GM21528 (cell line): ENCODE measurements at regions not wholly inside any gene's neighbourhood (a gene's known extent, or its start where the extent isn't known, plus 50 kb on each side); places are given as distances from the start of the nearest gene placed in this dataset.
"Not testable (repeated sequence)": the region's sequence is repeated elsewhere in the genome, so short reads cannot be mapped to it uniquely, and the experiment has no call there.

Experiments used
- ATAC-seq: cut with Tn5 transposase; IDR thresholded peaks from one replicate; pipeline ENCODE4 v1.9.1; 2021; ENCODE audit warnings: mild to moderate bottlenecking, moderate library complexity; ENCODE audit not compliant: unreplicated experiment, low FRiP score

DNA sequence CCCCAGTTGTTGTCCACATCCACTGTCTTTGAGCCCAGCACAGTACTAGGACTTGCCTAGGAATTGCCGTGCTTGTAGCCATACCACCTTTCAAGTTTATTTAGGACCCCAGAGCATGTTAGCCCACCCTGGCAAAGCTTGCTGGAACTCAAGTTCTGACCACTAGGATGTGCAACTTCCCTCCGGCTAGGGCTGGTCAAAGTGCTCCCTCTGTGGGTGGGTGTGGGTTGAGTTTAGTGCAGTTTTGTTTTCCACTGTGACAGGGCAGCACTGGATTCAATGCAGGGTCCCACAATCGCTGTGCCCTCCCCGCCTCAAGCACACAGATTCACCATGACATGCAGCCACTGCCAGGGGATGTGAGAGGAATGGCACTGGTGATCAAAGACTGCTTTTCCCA lies 96.0 kb downstream of the RASGEF1B start:
- ATAC-seq = no peak

DNA sequence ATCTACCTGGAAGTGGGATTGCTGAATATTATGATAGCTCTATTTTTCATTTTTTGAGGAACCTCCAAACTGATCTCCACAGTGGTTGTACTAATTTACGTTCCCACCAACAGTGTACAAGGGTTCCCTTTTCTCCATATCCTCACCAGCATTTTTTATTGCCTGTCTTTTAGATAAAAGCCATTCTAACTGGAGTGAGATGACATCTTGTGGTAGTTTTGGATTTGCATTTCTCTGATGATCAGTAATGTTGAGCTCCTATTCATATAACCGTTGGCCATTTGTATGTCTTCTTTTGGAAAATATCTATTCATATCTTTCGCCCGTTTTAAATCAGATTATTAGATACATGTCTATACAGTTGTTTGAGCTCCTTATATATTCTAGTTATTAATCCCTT lies 101.8 kb downstream of the RASGEF1B start:
- ATAC-seq = no peak

DNA sequence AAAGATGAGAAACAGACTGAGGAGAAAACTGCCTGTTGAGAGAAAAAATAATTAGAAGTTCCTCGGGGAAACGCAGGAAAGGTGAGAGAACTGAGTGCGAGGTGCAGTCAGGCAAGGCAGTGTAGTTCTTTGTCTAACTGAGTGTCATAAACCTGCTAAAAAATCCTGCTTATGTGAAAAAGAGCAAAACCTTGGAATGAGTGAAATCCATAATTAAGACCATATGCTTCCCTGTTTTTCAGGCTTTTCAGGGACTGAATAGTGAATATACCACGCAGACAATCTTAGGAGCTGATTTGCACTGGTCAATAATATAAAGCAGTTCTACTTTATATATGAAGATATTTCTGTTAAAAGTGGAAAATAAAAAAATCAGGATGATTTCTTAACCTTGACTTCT lies 104.9 kb downstream of the RASGEF1B start:
- ATAC-seq = no peak

DNA sequence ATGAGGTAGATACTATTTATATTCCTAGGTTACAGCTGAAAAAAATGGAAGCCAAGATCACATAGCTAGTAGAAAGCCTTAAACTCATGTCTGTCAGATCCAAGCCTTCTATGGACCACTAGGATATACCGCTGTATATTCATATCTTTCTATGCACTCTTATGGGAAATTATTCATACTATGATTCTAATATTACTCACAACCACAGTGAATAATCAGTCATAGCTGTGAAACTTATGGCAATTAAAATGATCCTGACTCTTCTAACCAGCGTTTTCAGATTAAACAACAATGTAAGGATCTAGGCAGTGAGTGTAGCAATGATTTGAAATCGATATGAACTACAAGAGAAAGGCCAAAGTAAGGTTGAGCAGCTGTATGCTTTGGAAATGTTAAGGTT lies 111.0 kb downstream of the RASGEF1B start:
- ATAC-seq = no peak

DNA sequence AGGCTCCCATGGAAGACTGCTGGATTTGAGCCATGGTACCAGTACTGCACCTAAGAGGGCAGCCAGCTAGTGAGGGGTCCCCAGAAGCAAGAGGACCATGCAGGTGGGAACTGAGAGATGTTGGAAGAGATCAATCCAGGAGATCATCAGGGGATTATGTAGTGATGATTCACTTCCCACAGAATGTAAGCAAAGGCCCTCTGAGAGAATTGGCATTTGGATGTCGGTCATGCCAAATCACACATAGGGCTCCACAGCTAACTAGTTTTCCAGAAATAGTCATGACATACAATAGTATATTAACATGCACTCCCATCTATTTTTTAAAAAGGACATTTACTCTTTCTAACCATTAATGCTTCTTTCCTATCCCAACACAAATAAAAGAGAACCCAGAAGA lies 112.5 kb downstream of the RASGEF1B start:
- ATAC-seq = no peak

DNA sequence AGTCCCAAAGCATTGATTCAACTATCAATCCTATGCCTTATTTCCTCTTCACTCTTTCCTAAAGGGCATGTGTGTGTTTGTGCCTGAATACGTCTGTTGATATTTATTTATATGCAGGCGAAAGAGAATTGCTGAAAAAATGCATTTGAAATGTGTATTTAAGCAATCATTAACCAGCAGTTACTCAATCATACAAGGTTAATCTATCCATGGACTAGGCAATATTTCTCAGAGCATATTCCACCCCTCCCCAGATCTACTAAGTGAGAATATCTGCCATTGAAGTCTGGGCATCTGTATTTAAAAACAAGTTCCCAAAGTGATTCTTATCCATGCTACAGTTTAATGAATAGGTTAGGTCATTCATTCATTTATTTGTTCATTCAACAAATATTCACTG lies 113.6 kb downstream of the RASGEF1B start:
- ATAC-seq = no peak

DNA sequence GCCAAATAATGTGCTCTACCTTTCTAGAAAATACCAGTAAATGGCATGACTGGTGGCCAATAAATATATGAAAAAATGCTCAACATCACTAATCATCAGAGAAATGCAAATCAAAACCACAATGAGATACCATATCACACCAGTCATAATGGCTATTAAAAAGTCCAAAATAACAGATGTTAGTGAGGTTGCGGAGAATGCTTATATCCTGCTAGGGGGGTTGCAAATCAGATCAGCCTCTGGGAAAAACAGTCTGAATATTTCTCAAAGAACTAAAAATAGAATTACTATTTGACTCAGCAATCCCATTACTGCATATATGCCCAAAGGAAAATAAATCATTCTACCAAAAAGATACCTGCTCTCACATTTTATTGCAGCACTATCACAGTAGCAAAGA lies 115.1 kb downstream of the RASGEF1B start:
- ATAC-seq = no peak

- no peak for ATAC-seq
Measured at GRCh38 chr4:81355136-81355535, 116.6 kb downstream of the RASGEF1B start.

DNA sequence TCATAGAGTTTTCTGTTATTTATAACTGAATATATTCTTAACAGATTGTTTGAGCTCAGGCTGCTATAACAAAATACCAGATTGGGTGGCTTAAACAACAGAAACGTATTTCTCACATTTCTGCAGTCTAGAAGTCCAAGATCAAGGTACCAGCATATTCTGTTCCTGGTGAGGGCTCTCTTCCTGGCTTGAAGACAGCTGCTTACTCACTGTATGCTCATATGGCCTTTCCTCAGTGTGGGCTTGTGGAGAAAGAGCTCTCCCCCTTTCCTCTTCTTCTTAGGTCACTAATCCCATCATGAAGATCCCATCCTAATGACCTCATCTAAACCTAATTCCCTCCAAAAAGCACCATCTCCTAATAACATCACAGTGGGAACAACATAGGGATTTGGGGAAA lies 117.8 kb downstream of the RASGEF1B start:
- no peak for ATAC-seq

DNA sequence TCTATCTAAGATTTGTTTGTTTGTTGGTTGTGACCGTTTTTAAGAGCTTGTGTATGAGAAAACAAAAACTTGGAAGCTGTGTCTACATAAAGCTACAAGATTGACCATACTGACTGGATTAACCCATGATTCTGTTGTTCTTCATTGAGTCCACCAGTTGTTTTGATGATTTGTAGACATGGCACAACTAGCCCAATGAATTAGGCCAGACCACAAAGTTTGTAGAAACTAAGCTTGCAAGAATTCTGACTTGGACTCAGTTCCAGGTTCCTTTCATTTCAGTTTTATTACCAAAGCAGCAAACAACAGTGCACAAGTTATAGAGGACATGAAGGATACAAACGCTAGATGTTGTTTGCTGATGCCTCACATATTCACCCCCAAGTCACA lies 119.3 kb downstream of the RASGEF1B start:
- no peak for ATAC-seq

GRCh38 chr4:81351654-81352445 lies 119.9 kb downstream of the RASGEF1B start:
- peak; percentile 87 for ATAC-seq

GRCh38 chr4:81350040-81350439 lies 121.7 kb downstream of the RASGEF1B start:
- ATAC-seq = no peak

- no peak for ATAC-seq
Measured at GRCh38 chr4:81348778-81349094, 123.0 kb downstream of the RASGEF1B start.

DNA sequence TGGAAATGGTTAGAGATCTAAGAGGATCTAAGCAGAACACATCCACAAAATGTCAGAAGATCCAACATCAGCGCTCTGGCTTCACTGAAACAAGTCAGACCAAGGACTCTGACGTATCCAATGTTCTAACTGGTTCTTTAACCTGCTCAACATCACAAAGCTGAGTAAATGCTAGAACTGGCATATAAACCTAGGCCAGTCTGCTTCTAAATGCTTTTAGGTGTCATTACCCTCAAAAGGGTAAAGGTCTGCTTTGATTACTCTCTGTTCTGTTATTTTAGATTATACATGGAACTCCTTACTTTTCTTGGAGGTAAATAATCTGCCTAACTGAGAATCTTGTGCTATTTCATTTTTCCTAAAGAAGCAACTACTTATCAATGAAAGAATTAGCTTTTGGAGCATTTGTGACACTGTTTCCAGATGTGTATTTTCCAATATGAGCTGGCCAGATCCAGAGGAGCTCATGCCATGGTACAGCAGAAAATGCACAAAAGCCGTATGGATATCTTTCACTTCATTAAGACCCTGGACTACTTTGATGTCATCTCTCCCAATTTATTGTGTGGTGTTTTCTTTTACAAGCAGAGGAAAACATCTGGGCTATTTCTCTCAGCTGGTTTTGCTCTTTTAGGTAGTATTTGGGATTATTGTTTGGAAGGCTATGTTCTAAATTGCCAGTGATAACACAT lies 123.5 kb downstream of the RASGEF1B start:
- no peak for ATAC-seq

- no peak for ATAC-seq
Measured at GRCh38 chr4:81346719-81347118, 125.0 kb downstream of the RASGEF1B start.

- no peak for ATAC-seq
Measured at GRCh38 chr4:81343536-81343935, 128.2 kb downstream of the RASGEF1B start.

DNA sequence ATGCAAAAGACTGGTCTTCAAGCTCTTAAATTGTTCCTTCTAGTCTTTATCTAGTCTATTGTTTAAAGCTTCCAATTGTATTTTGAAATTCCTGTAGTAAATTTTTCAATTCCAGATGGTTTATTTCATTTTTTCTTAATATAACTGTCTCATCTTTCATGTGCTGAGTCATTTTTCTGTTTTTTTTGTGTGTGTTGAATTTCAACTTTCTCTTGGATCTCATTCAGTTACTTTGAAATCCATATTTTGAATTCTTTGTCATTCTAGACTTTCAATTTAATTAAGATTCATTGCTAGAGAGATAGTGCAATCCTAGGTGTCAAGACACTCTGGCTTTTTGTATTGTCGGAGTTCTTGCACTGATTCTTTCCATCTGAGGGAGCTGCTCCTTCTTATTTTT lies 128.0 kb upstream of the PRKG2 start:
- ATAC-seq = no peak

GRCh38 chr4:81337211-81337610 lies 122.2 kb upstream of the PRKG2 start:
- ATAC-seq = no peak

GRCh38 chr4:81335122-81335912 lies 120.3 kb upstream of the PRKG2 start:
- ATAC-seq = no peak

DNA sequence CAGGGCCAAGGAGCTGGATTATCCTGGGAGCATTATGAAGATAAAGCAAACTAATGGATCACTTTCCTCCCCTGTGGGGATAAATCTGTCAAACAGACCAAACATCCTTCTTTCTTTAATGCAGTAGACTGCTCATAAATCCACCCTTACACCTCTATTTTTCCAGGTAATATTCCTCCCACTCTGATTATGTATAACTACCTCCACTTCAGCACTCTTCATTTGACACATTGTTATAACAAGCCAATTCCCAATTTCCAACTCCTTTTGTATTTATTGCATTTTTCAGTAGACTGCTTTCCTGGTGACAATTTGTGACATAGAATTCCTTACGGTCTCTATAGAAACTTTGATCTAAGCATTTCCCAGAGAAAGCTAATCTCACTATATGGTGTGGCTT lies 115.0 kb upstream of the PRKG2 start:
- no peak for ATAC-seq

GRCh38 chr4:81326581-81326980 lies 111.6 kb upstream of the PRKG2 start:
- ATAC-seq = no peak

GRCh38 chr4:81324594-81324993 lies 109.6 kb upstream of the PRKG2 start:
- ATAC-seq = not testable (repeated sequence)
